SK-N-SH treated with all-trans-retinoic acid at 6 μM for 48 hours (cell line): ENCODE measurements at regions not wholly inside any gene's neighbourhood (a gene's known extent, or its start where the extent isn't known, plus 50 kb on each side); places are given as distances from the start of the nearest gene placed in this dataset.

Source experiments
- ARNTL ChIP-seq: fragments of 450-650 bp; formaldehyde crosslinking; IDR thresholded peaks from 2 replicates; pipeline ENCODE4 v1.5.0; 2020; ENCODE audit warnings: low read depth, mild to moderate bottlenecking, moderate library complexity, borderline replicate concordance
- CSDC2 ChIP-seq: fragments of 250-450 bp; sonication (Bioruptor Pico); IDR thresholded peaks from 2 replicates; pipeline ENCODE4 v1.5.0; 2020; ENCODE audit warnings: mild to moderate bottlenecking, moderate library complexity
- GLIS3 ChIP-seq: fragments of 250-450 bp; sonication (Bioruptor Pico); IDR thresholded peaks from 2 replicates; pipeline ENCODE4 v1.5.0; 2020; ENCODE audit warnings: mild to moderate bottlenecking, moderate library complexity
- PATZ1 ChIP-seq: fragments of 250-450 bp; sonication (Bioruptor Pico); IDR thresholded peaks from 2 replicates; pipeline ENCODE4 v1.8.0; 2020; ENCODE audit warnings: mild to moderate bottlenecking, moderate library complexity, borderline replicate concordance
- RARB ChIP-seq: fragments of 250-450 bp; sonication (Bioruptor Pico); IDR thresholded peaks from 2 replicates; pipeline ENCODE4 v1.8.0; 2021; ENCODE audit warnings: mild to moderate bottlenecking, moderate library complexity
- SNAI2 ChIP-seq: fragments of 250-450 bp; sonication (Bioruptor Pico); IDR thresholded peaks from 2 replicates; pipeline ENCODE4 v1.5.0; 2020; ENCODE audit warnings: mild to moderate bottlenecking, moderate library complexity
- ZFP3 ChIP-seq: fragments of 250-450 bp; sonication (Bioruptor Pico); IDR thresholded peaks from 2 replicates; pipeline ENCODE4 v1.5.0; 2020; ENCODE audit warnings: mild to moderate bottlenecking, moderate library complexity
- ZNF8 ChIP-seq: fragments of 450-650 bp; formaldehyde crosslinking; IDR thresholded peaks from 2 replicates; pipeline ENCODE4 v1.5.0; 2020; ENCODE audit warnings: mild to moderate bottlenecking, moderate library complexity

DNA sequence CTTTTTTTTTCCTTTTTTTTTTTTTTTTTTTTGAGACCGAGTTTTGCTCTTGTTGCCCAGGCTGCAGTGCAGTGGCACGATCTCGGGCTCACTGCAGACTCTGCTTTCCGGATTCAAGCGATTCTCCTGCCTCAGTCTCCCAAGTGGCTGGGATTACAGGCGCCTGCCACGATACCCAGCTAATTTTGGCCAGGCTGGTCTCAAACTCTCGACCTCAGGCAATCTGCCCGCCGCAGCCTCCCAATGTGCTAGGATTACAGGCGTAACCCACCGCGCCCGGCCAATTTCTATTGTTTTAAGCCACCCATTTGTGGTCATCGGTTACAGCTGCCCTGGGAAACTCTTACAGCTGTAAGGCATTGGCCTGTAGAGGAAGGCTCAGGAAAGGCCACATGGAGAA is 617.7 kb downstream of the GABRG2 start:
- TF ChIP-seq CSDC2: no peak
- no peak for TF ChIP-seq SNAI2
- no peak for TF ChIP-seq ZNF8 (CRISPR knock-in tag)
- no peak for TF ChIP-seq PATZ1 (CRISPR knock-in tag)
- TF ChIP-seq RARB: no peak
- TF ChIP-seq ZFP3 (CRISPR knock-in tag): no peak
- TF ChIP-seq ARNTL (CRISPR knock-in tag): no peak
- TF ChIP-seq GLIS3 (CRISPR knock-in tag): no peak
